ENCODE measurements at regions not wholly inside any gene's neighbourhood (a gene's known extent, or its start where the extent isn't known, plus 50 kb on each side); places are given as distances from the start of the nearest gene placed in this dataset.

GRCh38 chrX:102988517-102988916 lies 51.4 kb downstream of the RAB40AL start:
- DNase-seq (ENCODE audit: low spot score), result no peak
- CTCF ChIA-PET, result no interaction called here
- no peak for TF ChIP-seq CTCF (conservative IDR thresholded peaks at IDR 0.05; ENCODE audit: low read depth)
- POLR2A ChIA-PET (ENCODE audit: low non-redundant PET), result no interaction called here
- no peak overlapping the region for H3K27ac ChIP-seq

GRCh38 chrX:102995316-102995715 lies 58.2 kb downstream of the RAB40AL start:
- POLR2A ChIA-PET (ENCODE audit: low non-redundant PET), result no interaction called here
- CTCF ChIA-PET, result no interaction called here
- no peak overlapping the region for H3K27ac ChIP-seq
- no peak for TF ChIP-seq CTCF (conservative IDR thresholded peaks at IDR 0.05; ENCODE audit: low read depth)
- DNase-seq (ENCODE audit: low spot score), result no peak

- ChIA-PET POLR2A (ENCODE audit: low non-redundant PET) (interaction anchor here (0.6 kb wide), 1 partner anchor 25 kb away, joined by 4 read pairs; no protein-coding TSS in a partner anchor), CTCF (no interaction called here)
- no peak for TF ChIP-seq CTCF (conservative IDR thresholded peaks at IDR 0.05; ENCODE audit: low read depth)
- H3K27ac ChIP-seq, result no peak overlapping the region
- DNase-seq (ENCODE audit: low spot score), result no peak
These were observed 61.4 kb downstream of the BEX1 start for GRCh38 chrX:103002576-103002975.

Data from RWPE1 (cell line).